ENCODE measurements at regions not wholly inside any gene's neighbourhood (a gene's known extent, or its start where the extent isn't known, plus 50 kb on each side); places are given as distances from the start of the nearest gene placed in this dataset.
"Not testable (repeated sequence)": the region's sequence is repeated elsewhere in the genome, so short reads cannot be mapped to it uniquely, and the experiment has no call there.

DNA sequence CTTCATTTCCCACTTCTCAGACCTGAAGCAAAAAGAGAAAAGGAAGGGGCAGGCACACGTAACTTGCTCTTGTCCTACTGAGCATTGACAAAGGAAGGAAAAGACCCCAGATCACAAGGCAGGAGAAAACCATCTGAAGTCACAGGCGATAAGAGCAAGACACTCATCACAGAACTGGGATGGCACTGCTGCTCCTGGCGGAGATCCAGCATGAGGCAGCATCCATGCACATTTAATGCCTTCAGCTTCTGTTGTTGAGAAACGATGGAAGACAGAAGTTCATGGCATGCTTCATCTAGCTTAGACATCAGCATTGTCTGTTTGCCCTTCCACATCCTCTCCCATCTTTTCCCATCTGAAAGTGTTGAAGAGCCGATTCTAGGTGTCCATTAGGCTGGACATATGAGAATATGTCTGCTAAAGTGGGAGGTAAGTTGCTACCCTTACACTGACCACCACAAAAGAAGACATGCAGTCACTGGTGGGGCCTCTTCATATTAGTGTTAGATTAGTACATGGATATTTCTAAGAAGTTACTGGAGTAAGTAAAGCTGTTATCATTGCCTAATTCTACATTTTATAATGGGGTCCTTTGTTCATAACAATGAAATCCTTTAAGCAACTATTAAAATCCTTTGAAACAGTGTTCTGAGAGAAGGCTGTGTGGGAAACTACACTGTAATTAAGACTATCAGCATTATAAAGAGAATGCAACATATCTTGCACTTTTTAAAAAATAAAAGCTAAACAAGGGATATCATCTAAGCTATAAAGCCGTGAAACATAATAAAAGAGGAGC, 618.5 kb downstream of the C6orf118 start:
- Histone ChIP-seq H3K4me1 (ENCODE audit: control insufficient read depth, insufficient read depth, low read length, poor library complexity, severe bottlenecking) (peaks cover 5% of the 10 kb centered on the region), H3K4me3 (ENCODE audit: extremely low read depth, insufficient read depth, low read length, poor library complexity, severe bottlenecking) (no peak overlapping the region), H3K36me3 (ENCODE audit: control insufficient read depth, insufficient read depth, low read length) (no peaks in the 10 kb centered on the region), H3K9me3 (ENCODE audit: control insufficient read depth, low read length) (no peaks in the 10 kb centered on the region), H3K27ac (ENCODE audit: low read depth, low read length, severe bottlenecking) (no peak overlapping the region)
- WGBS, 2 experiments (ENCODE audit: insufficient coverage in 2 of 2): 91 to 96% methylated on average over 3 of the region's 6 CpGs

DNA sequence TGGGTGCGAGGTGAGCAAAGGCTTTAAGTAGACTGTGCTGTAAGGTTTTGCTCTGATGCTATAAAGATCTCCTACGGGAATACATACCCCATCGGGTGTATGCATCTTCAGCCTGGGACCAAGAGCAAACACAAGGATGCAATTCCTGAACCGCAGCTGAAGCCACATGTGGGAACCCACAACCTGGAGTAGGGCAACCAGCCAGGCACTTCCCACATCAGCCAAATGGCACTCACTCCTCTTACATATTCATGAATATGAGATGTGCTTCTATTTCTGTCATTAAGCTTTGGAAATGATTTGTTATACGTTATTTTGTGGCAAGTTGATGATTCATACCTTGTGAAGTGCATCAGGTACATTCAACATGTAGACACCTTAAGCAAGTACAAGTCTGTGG, 619.2 kb downstream of the C6orf118 start:
- no peaks in the 10 kb centered on the region for H3K9me3 ChIP-seq (ENCODE audit: control insufficient read depth, low read length)
- no peaks in the 10 kb centered on the region for H3K4me1 ChIP-seq (ENCODE audit: control insufficient read depth, insufficient read depth, low read length, poor library complexity, severe bottlenecking)
- H3K4me3 ChIP-seq (ENCODE audit: extremely low read depth, insufficient read depth, low read length, poor library complexity, severe bottlenecking): no peak overlapping the region
- 98 to 100% methylated on average over 3 to 4 of the region's 5 CpGs for WGBS, 2 experiments (ENCODE audit: insufficient coverage in 2 of 2)
- H3K27ac ChIP-seq (ENCODE audit: low read depth, low read length, severe bottlenecking): no peak overlapping the region
- no peaks in the 10 kb centered on the region for H3K36me3 ChIP-seq (ENCODE audit: control insufficient read depth, insufficient read depth, low read length)

DNA sequence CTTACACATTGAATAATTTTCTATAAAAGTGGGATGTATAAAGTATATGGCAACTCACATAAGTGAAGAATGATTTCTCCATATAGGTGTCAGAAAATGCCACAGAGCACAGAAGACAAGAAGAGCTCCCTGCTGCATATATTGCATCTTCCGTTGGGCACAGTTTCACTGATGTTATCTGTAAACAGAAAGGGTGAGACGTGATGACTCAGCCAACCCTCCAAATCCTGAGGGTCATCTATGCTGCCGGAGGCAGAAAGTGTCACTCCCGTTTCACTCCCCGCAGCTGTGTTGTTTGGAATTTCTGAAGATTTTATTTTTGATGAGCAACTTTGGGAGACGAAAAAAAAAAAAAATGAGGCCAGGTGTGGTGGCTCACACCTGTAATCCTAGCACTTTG, 644.1 kb downstream of the C6orf118 start:
- WGBS, 2 experiments (ENCODE audit: insufficient coverage in 2 of 2): 85 to 93% methylated on average over 5 to 6 of the region's 6 CpGs
- H3K4me3 ChIP-seq (ENCODE audit: extremely low read depth, insufficient read depth, low read length, poor library complexity, severe bottlenecking): no peak overlapping the region
- no peak overlapping the region for H3K27ac ChIP-seq (ENCODE audit: low read depth, low read length, severe bottlenecking)
- H3K4me1 ChIP-seq (ENCODE audit: control insufficient read depth, insufficient read depth, low read length, poor library complexity, severe bottlenecking): no peaks in the 10 kb centered on the region
- H3K36me3 ChIP-seq (ENCODE audit: control insufficient read depth, insufficient read depth, low read length): no peaks in the 10 kb centered on the region
- no peaks in the 10 kb centered on the region for H3K9me3 ChIP-seq (ENCODE audit: control insufficient read depth, low read length)

DNA sequence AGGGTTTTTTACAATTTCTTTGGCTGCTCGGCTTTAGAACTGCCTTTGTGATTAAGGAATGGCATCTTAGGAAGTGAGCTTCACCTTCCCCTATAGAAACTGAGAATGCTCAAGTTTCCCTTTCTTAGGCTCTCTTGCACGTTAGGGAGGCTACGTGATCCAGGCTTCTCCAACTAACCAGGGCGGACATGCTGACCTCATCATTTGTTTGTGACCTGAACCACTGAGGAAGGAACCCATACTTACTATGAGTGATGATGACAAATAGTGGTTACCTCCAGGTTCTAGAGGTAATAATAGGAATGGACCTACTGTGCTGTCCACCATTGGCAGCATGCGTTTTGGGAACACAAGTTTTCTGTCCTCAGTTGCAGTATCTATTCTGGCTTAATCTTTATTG, 645.8 kb downstream of the C6orf118 start:
- Histone ChIP-seq H3K4me3 (ENCODE audit: extremely low read depth, insufficient read depth, low read length, poor library complexity, severe bottlenecking) (no peak overlapping the region), H3K27ac (ENCODE audit: low read depth, low read length, severe bottlenecking) (no peak overlapping the region), H3K4me1 (ENCODE audit: control insufficient read depth, insufficient read depth, low read length, poor library complexity, severe bottlenecking) (no peaks in the 10 kb centered on the region), H3K9me3 (ENCODE audit: control insufficient read depth, low read length) (no peaks in the 10 kb centered on the region), H3K36me3 (ENCODE audit: control insufficient read depth, insufficient read depth, low read length) (no peaks in the 10 kb centered on the region)
- 90 to 94% methylated on average over 2 to 3 of the region's 5 CpGs for WGBS, 2 experiments (ENCODE audit: insufficient coverage in 2 of 2)

DNA sequence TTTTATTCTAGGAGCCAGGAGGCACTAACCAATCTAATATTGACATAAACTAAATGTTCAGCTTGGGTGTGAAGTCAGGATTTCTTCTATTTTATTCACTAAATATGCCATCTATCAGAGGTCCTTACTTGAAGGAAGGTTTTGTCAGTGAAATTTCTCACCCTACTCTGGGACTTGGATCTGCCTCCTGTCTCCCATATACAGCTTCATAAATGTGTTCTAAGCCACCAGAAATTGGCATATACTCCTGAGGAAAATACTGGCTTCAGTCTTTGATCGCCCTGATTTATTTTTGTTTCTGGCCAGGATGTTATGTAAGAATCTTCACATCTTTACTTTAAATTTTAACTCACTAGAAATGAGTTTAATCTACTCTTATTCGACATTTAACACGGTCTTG, 647.7 kb downstream of the C6orf118 start:
- H3K36me3 ChIP-seq (ENCODE audit: control insufficient read depth, insufficient read depth, low read length): no peaks in the 10 kb centered on the region
- no peaks in the 10 kb centered on the region for H3K4me1 ChIP-seq (ENCODE audit: control insufficient read depth, insufficient read depth, low read length, poor library complexity, severe bottlenecking)
- no peak overlapping the region for H3K27ac ChIP-seq (ENCODE audit: low read depth, low read length, severe bottlenecking)
- H3K9me3 ChIP-seq (ENCODE audit: control insufficient read depth, low read length): no peaks in the 10 kb centered on the region
- WGBS, 2 experiments (ENCODE audit: insufficient coverage in 2 of 2): no CpG with 5 or more reads among the region's 3 CpGs
- H3K4me3 ChIP-seq (ENCODE audit: extremely low read depth, insufficient read depth, low read length, poor library complexity, severe bottlenecking): no peak overlapping the region

DNA sequence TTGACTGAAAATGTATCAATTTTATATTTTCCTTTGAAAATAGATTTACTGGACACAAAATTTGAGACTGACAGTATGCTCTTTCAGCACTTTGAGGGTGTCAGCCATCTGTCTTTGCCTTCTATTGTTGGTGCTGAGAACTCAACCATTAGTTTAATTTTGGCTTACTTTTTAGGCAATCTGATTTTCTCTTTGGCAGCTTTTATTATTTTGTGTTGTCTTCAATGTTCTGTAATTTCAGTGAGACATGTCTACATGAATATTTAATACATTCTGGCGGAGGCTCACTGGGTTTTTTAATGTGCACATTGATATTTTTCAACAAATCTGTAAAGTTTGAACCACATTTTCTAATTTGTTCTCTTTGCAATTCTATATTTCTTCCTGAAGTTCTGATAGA, 648.6 kb downstream of the C6orf118 start:
- no peaks in the 10 kb centered on the region for H3K4me1 ChIP-seq (ENCODE audit: control insufficient read depth, insufficient read depth, low read length, poor library complexity, severe bottlenecking)
- H3K4me3 ChIP-seq (ENCODE audit: extremely low read depth, insufficient read depth, low read length, poor library complexity, severe bottlenecking): no peak overlapping the region
- no peak overlapping the region for H3K27ac ChIP-seq (ENCODE audit: low read depth, low read length, severe bottlenecking)
- H3K9me3 ChIP-seq (ENCODE audit: control insufficient read depth, low read length): no peaks in the 10 kb centered on the region
- no peaks in the 10 kb centered on the region for H3K36me3 ChIP-seq (ENCODE audit: control insufficient read depth, insufficient read depth, low read length)
- no CpG with 5 or more reads among the region's 1 CpG for WGBS, 2 experiments (ENCODE audit: insufficient coverage in 2 of 2)

DNA sequence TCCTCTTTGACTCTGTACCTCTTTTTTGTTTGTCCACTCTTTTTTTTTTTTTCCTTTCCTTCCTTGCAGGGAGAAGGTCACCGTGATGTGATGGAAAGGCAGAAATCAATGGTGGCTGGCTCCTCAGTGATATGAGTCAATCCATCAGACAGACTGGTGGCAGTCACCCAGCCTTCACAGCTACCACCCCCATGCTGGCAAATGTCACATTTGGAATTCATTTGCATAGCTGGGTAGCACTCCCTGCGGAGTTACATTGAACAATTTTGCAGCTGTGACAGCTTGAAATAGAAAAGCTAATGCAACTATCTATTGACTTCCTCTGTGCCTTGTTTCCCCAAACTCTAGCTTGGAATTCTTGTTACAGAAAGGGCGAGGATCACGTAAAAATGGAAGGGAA, 668.4 kb downstream of the C6orf118 start:
- Histone ChIP-seq H3K4me1 (ENCODE audit: control insufficient read depth, insufficient read depth, low read length, poor library complexity, severe bottlenecking) (no peaks in the 10 kb centered on the region), H3K9me3 (ENCODE audit: control insufficient read depth, low read length) (no peaks in the 10 kb centered on the region), H3K27ac (ENCODE audit: low read depth, low read length, severe bottlenecking) (no peak overlapping the region), H3K4me3 (ENCODE audit: extremely low read depth, insufficient read depth, low read length, poor library complexity, severe bottlenecking) (no peak overlapping the region), H3K36me3 (ENCODE audit: control insufficient read depth, insufficient read depth, low read length) (no peaks in the 10 kb centered on the region)
- 53 to 84% methylated on average over 3 of the region's 4 CpGs for WGBS, 2 experiments (ENCODE audit: insufficient coverage in 2 of 2)

DNA sequence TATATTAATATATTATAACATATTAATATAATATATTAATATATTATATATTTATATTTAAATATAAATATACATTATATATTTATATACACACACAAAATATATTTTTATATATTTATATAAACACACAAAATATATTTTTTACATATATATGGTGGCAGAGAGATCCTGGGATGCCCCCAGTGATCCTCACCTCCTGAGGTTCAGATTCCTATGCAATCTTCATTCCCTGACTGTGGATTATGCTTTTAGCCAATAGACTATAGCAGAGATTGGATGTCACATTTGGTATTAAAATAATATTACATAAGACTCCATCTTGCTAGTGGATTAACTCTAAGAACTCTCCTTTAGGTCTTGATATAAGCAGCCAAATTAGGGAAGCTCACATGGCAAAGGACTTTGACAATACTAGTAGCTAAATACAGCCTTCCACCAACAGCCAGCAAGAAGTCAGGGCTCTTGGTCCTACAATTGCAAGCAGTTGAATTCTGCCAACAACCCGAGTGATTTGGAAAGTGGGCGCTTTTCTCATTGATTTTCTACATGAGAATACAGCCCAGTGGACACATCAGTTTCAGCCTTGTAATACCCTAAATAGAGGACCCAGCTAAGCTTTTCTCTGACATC, 681.0 kb downstream of the C6orf118 start:
- no peaks in the 10 kb centered on the region for H3K9me3 ChIP-seq (ENCODE audit: control insufficient read depth, low read length)
- 88 to 100% methylated on average over 2 of the region's 2 CpGs for WGBS, 2 experiments (ENCODE audit: insufficient coverage in 2 of 2)
- no peaks in the 10 kb centered on the region for H3K4me1 ChIP-seq (ENCODE audit: control insufficient read depth, insufficient read depth, low read length, poor library complexity, severe bottlenecking)

DNA sequence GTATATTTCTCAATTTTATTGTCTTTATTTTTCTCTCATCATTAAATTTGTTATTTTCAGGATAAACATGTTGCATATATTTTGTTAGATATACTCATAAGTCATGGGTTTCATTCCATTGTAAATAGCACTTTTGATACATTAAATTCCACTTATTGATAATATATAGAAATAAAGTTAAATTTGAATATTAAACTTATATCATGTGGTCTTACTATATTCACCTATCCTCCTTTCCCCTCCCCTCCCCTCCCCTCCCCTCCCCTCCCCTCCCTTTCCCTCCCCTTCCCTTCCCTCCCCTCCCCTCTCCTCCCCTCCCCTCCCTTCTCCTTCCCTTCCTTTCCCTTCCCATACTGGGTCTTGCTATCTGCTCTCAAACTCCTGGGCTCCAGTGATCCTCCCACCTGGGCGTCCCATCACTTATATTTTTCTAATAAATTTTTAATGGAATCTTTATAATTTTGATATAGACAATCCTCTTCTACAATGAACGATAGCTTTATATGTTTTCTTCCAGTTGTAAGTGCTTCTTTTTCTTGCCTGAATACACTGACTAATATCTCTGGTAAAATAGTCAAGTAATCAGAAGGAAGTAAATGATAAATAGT, 692.4 kb downstream of the C6orf118 start:
- WGBS, 2 experiments (ENCODE audit: insufficient coverage in 2 of 2): no CpG with 5 or more reads among the region's 2 CpGs
- Histone ChIP-seq H3K4me3 (ENCODE audit: extremely low read depth, insufficient read depth, low read length, poor library complexity, severe bottlenecking) (no peak overlapping the region), H3K4me1 (ENCODE audit: control insufficient read depth, insufficient read depth, low read length, poor library complexity, severe bottlenecking) (no peaks in the 10 kb centered on the region), H3K27ac (ENCODE audit: low read depth, low read length, severe bottlenecking) (no peak overlapping the region), H3K9me3 (ENCODE audit: control insufficient read depth, low read length) (no peaks in the 10 kb centered on the region), H3K36me3 (ENCODE audit: control insufficient read depth, insufficient read depth, low read length) (no peaks in the 10 kb centered on the region)

More for the DNA sequence above, 681.0 kb downstream of the C6orf118 start:
- H3K36me3 ChIP-seq (ENCODE audit: control insufficient read depth, insufficient read depth, low read length): no peaks in the 10 kb centered on the region
- no peak overlapping the region for H3K27ac ChIP-seq (ENCODE audit: low read depth, low read length, severe bottlenecking)
- no peak overlapping the region for H3K4me3 ChIP-seq (ENCODE audit: extremely low read depth, insufficient read depth, low read length, poor library complexity, severe bottlenecking)

DNA sequence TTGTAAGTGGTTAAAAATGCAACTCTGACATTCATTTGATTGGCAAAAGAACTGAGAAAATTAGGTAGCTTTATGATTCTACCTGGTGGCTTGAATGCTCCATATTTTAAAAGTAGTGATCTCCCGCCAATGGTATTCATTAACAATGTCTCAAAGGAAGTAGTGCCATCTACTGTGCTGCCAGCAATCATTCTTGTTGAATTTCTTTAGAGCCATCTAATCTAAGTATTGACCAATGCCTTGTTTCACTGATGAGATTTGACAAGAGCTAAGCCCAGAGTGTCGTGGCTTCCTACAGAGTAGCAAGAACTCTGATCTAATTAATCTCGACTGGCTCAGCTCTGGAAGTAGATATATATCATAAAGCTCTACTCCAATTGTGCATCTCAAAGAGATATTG, 696.7 kb downstream of the C6orf118 start:
- Histone ChIP-seq H3K9me3 (ENCODE audit: control insufficient read depth, low read length) (no peaks in the 10 kb centered on the region), H3K36me3 (ENCODE audit: control insufficient read depth, insufficient read depth, low read length) (no peaks in the 10 kb centered on the region), H3K27ac (ENCODE audit: low read depth, low read length, severe bottlenecking) (no peak overlapping the region), H3K4me3 (ENCODE audit: extremely low read depth, insufficient read depth, low read length, poor library complexity, severe bottlenecking) (no peak overlapping the region), H3K4me1 (ENCODE audit: control insufficient read depth, insufficient read depth, low read length, poor library complexity, severe bottlenecking) (no peaks in the 10 kb centered on the region)
- WGBS, 2 experiments (ENCODE audit: insufficient coverage in 2 of 2): 73% methylated on average over 2 of the region's 3 CpGs; no CpG with 5 or more reads in 1 of the 2 experiments

DNA sequence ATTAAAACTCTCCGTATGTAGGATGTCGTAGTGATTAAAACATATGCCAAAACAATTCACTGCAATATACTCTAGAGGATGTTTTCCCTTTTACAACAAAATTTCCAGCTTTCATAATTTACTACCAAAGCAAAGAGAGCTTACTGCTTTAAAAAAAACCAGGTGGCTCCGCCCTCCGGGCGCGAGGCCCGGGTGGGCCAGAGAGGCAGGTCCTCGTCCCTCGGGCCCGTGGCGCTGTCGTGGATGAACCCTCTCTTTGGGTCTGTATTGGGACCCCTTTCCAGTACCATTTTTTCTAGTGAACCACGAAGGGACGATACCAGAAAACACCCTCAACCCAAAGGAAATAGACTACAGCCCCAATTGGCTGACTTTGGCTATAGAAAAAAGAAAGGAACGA, 698.5 kb downstream of the C6orf118 start:
- WGBS, 2 experiments (ENCODE audit: insufficient coverage in 2 of 2): 92 to 98% methylated on average over 9 to 10 of the region's 15 CpGs

More for the DNA sequence above, 698.5 kb downstream of the C6orf118 start:
- not testable (repeated sequence) for H3K27ac ChIP-seq (ENCODE audit: low read depth, low read length, severe bottlenecking); H3K36me3 ChIP-seq (ENCODE audit: control insufficient read depth, insufficient read depth, low read length); H3K4me1 ChIP-seq (ENCODE audit: control insufficient read depth, insufficient read depth, low read length, poor library complexity, severe bottlenecking); H3K9me3 ChIP-seq (ENCODE audit: control insufficient read depth, low read length); H3K4me3 ChIP-seq (ENCODE audit: extremely low read depth, insufficient read depth, low read length, poor library complexity, severe bottlenecking)

All from mesodermal cell (in vitro differentiated cells).